ENCODE measurements at regions not wholly inside any gene's neighbourhood (a gene's known extent, or its start where the extent isn't known, plus 50 kb on each side); places are given as distances from the start of the nearest gene placed in this dataset.
"Not testable (repeated sequence)": the region's sequence is repeated elsewhere in the genome, so short reads cannot be mapped to it uniquely, and the experiment has no call there.

DNA sequence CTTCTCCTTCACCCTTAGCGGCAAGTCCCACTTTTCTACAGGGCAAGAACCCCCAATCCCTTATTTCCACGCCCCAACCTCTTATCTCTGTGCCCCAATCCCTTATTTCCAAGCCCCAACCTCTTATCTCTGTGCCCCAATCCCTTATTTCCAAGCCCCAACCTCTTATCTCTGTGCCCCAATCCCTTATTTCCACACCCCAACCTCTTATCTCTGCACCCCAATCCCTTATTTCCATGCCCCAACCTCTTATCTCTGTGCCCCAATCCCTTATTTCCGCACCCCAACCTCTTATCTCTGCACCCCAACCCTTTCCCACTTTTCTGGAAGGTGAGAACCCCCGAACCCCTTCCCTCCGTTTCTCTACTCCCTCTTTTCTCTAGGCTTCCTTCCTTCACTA is 116.1 kb upstream of the GJE1 start:
- DNase-seq, result not testable (repeated sequence)

GRCh38 chr6:142015463-142015862 is 117.3 kb upstream of the GJE1 start:
- not testable (repeated sequence) for DNase-seq

DNA sequence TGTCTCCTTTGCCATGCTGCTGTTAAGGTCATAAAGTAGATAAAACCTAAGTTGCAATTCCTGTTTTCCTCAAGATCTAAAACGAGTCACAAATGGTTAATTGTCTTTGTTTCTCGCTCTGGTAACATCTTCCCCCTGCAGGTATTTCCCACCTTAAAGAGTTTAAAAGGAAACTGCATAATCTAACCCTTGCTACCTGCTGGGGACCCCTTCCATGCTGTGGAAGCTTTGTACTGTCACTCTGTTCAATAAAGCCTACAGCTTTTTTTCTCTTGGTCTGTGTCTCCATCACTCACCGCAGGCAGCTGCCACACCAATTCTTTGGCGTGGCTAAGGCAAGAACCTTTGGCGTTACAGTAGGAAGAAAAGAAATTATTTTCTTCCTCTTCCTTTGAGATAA is 117.7 kb upstream of the GJE1 start:
- no peak for DNase-seq

DNA sequence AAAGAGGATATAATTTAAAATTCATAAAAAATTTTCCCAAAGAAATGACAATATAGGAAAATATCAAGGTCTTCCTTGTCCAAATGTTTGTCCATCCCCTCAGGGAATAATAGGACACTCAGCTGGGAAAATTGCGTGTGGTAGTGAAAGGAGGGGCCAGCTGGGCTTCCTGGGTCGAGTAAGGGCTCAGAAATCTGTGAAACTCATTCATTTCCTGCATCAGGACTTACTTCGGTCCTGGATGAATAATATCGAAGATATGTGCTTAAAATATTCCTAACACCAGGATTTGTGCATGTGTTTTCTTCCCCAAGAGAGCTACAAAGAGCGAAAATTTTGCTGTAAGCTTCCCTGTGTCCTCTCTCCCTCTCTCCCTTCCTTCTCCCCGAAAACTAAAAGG is 118.2 kb upstream of the GJE1 start:
- DNase-seq, result no peak

- no peak for DNase-seq
Observed at GRCh38 chr6:142013875-142014495, 118.7 kb upstream of the GJE1 start.

GRCh38 chr6:142013287-142013686 is 119.4 kb upstream of the GJE1 start:
- no peak for DNase-seq

GRCh38 chr6:142011775-142012174 is 121.0 kb upstream of the GJE1 start:
- peak; percentile 32 for DNase-seq

DNA sequence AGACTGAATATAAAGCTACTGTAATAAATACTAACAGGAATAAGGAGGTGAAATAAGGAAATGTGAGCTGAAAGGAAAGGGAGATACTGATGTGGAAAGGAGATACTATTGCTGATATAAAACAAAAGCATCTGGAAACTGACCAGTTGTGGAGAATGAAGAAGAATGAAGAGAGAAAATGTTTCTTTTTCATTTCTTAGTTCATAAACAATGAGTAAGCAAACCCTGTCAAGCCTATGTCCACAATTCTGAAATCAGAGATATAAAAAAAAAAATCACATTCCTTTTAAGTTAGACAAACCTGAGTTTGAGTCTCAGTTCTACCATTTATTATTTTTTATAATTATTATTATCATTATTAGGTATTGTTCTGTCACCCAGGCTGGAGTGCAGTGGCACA is 121.6 kb upstream of the GJE1 start:
- DNase-seq, result no peak

DNA sequence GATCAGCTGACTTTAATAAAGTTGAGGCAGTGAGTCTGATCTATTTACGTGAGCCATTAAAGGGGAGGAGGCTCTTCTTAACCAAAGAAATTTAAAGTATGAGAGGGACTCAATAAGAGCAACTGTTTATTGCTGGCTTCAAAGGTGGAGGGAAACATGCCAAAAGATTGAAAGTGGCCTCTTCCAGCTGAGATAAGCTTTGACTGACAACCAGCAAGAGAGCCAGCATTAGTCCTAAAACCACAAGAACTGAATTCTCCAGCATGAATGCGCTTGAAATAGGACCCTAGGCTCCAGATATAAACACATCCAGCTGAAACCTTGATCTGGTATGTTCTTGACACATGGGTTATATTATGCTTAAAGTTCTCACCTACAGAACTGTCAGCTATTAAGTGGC is 123.1 kb upstream of the GJE1 start:
- peak; percentile 85 for DNase-seq

DNA sequence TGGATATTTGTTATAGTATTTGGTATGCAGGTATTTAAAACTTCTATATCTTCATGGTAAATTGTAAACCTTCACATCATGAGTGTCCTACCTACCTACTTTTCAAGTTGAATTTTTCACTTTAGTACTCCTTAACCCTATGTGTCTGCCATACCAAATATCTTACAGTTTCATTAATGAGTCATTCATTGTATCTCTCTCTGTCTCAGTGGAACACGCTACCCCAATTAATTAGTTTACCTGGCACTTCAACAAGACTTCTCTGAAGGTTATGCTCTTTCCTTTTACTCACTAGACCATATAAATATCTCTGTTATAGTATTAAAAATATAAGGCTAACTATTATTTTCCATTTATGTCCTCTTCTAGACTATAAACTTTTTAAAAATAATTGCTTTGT is 123.9 kb upstream of the GJE1 start:
- no peak for DNase-seq

- DNase-seq, result no peak
Observed at GRCh38 chr6:142008016-142008735, 124.5 kb upstream of the GJE1 start.

DNA sequence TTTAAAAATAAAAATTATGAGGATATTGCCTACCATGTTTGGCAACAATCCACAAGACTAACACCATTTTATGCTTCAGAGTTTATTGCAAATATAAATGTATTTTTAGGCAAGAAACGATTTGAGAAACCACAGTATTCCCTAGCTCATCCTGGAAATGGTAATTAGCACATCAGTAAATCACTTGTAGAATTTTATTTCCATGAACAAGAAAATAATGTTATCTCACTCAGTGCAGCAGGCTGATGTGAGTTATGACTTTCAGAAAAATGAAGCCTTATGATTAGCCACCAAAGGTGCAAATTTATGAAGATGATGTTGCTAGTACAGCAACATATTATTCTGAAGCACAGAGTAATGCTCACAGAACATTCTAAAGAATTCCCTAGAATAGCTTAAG is 127.7 kb upstream of the GJE1 start:
- DNase-seq, result peak; percentile 27

GRCh38 chr6:142002825-142003405 is 129.8 kb upstream of the GJE1 start:
- peak; percentile 30 for DNase-seq

DNA sequence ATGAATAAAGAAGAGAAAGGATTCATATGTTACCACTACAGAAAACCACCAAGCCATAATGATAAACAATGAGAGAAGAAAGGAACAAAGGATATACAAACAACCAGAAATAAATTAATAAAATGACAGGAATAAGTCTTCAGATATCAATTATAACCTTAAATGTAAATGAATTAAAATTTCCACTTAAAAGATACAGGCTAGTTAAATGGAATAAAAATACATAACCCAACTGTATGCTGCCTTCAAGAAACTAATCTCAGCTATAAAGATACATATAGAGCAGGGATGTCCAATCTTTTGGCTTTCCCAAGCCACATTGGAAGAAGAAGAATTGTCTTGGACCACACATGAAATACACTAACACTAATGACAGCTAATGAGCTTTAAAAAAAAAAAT is 135.9 kb upstream of the GJE1 start:
- DNase-seq, result no peak

DNA sequence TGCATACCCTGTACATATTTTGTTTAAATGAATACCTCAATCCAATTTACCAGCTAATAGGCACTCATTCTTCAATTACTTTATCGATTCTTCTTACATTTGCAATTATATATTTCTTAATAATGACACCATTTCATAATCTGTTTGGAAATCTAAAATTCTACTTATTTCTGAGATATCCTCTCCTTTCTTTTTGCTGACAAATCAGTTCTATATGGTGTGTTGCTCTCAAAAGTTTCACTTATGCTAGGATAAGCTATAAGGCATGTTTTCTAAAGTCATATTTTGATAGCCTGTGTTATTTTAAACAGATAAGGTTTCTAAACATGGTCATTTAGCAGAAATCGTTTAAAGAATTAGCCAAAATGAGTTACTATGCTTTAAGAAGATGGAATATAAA is 140.6 kb upstream of the GJE1 start:
- DNase-seq, result no peak

DNA sequence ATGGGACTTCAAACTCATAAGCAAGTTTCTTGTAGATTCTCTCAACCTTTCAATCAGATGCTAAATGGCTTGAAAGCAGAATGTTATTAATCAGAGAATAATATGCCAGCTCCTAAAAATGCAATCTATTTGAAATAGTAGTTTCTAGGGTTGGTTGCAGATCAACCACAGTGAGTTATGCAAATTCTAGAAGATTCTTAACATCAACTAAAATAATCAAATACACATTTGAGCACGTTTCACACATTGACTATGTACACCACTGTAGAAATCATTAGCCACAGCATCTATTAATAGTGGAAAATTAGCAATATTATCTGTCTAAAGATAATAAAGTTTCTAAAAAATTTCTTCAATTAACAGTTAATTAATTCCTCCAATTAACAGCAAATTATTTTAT is 141.9 kb upstream of the GJE1 start:
- no peak for DNase-seq

DNA sequence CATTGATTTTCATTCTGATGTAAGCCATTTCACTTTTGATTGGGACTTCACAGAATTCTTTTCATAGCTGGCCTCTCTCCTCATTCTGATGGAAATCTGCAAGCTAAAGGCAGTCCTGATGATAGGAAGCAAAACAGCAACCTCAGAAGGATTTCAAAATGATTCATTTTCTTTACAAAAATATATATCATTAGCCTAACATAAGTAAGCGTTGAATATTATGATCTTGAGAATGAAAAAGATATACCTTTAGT is 143.1 kb upstream of the GJE1 start:
- no peak for DNase-seq

GRCh38 chr6:141988954-141989705 is 143.6 kb upstream of the GJE1 start:
- DNase-seq, result peak; percentile 81

- DNase-seq, result no peak
Observed at GRCh38 chr6:141988327-141988726, 144.4 kb upstream of the GJE1 start.

- no peak for DNase-seq
Observed at GRCh38 chr6:141986457-141986856, 146.3 kb upstream of the GJE1 start.

DNA sequence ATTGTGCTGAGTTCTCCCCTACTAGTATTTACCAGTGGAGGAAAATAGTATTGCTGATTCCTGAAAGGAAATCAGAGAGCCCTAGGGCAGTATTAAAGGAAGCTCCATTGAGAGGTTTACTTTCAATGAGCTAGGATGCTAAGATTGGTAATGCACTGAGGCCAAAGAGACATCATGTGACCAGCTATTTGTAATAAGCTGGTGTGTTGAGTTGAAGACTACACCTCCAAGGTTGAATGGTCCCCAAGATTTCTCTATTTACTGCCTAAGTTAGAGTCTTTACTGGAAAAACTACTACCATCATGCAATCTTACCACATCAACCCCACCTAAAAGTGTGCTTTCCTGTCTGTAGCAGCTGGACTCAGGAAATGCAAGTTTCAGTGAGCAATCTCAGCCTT is 151.5 kb upstream of the GJE1 start:
- DNase-seq, result no peak

DNA sequence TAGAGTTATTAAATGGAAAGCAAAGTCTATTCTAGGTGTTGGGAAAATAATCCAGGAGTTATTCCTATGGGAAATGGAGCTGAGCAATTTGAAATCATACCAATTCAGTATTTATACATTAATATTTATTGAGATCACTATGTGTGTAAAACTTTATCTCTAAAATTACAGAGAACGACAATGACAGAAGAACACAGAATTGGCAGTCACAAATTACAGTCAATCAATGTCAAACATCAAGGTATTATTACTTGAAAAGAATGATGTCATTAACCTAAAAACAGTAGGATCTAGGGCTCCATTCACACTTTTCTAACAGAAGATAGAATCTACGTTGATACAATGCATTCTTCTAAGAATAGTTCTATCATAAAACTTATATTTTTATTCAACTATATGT is 154.9 kb upstream of the GJE1 start:
- no peak for DNase-seq

GRCh38 chr6:141976994-141977393 is 155.7 kb upstream of the GJE1 start:
- DNase-seq, result no peak

- not testable (repeated sequence) for DNase-seq
Observed at GRCh38 chr6:141969768-141970415, 162.8 kb upstream of the GJE1 start.

All from OCI-M1 (cell line).